HG02610 (cell line): ENCODE measurements at regions not wholly inside any gene's neighbourhood (a gene's known extent, or its start where the extent isn't known, plus 50 kb on each side); places are given as distances from the start of the nearest gene placed in this dataset.

Experiments
- ATAC-seq: cut with Tn5 transposase; IDR thresholded peaks from one replicate; pipeline ENCODE4 v1.9.1; 2021; ENCODE audit warnings: mild to moderate bottlenecking, moderate library complexity; ENCODE audit not compliant: unreplicated experiment

GRCh38 chr12:116654226-116654743, 83.6 kb downstream of the SPRING1 start:
- ATAC-seq, result no peak

- ATAC-seq, result no peak
Observed at GRCh38 chr12:116651089-116651488, 86.8 kb downstream of the SPRING1 start.

- no peak for ATAC-seq
Observed at GRCh38 chr12:116650585-116651087, 87.2 kb downstream of the SPRING1 start.

- ATAC-seq, result no peak
Observed at GRCh38 chr12:116650062-116650461, 87.8 kb downstream of the SPRING1 start.

GRCh38 chr12:116647813-116648212, 88.6 kb downstream of the MAP1LC3B2 start:
- ATAC-seq, result no peak

- no peak for ATAC-seq
Observed at GRCh38 chr12:116646901-116647300, 87.7 kb downstream of the MAP1LC3B2 start.

GRCh38 chr12:116644806-116645205, 85.6 kb downstream of the MAP1LC3B2 start:
- ATAC-seq, result no peak

GRCh38 chr12:116642683-116643082, 83.5 kb downstream of the MAP1LC3B2 start:
- no peak for ATAC-seq

GRCh38 chr12:116642106-116642505, 82.9 kb downstream of the MAP1LC3B2 start:
- ATAC-seq, result no peak

- ATAC-seq, result no peak
Observed at GRCh38 chr12:116640281-116640680, 81.1 kb downstream of the MAP1LC3B2 start.

GRCh38 chr12:116639765-116640164, 80.6 kb downstream of the MAP1LC3B2 start:
- ATAC-seq, result no peak

GRCh38 chr12:116638376-116638775, 79.2 kb downstream of the MAP1LC3B2 start:
- no peak for ATAC-seq

- ATAC-seq, result no peak
Observed at GRCh38 chr12:116637589-116638150, 78.5 kb downstream of the MAP1LC3B2 start.

GRCh38 chr12:116636608-116637519, 77.7 kb downstream of the MAP1LC3B2 start:
- no peak for ATAC-seq

- ATAC-seq, result no peak
Observed at GRCh38 chr12:116635487-116635886, 76.3 kb downstream of the MAP1LC3B2 start.

GRCh38 chr12:116633476-116633875, 74.3 kb downstream of the MAP1LC3B2 start:
- ATAC-seq, result no peak

- no peak for ATAC-seq
Observed at GRCh38 chr12:116631619-116632018, 72.4 kb downstream of the MAP1LC3B2 start.

GRCh38 chr12:116630762-116631161, 71.6 kb downstream of the MAP1LC3B2 start:
- ATAC-seq, result no peak

- ATAC-seq, result no peak
Observed at GRCh38 chr12:116629480-116629879, 70.3 kb downstream of the MAP1LC3B2 start.

GRCh38 chr12:116628989-116629388, 69.8 kb downstream of the MAP1LC3B2 start:
- ATAC-seq, result no peak

GRCh38 chr12:116628450-116628793, 69.2 kb downstream of the MAP1LC3B2 start:
- no peak for ATAC-seq
